ENCODE measurements at regions not wholly inside any gene's neighbourhood (a gene's known extent, or its start where the extent isn't known, plus 50 kb on each side); places are given as distances from the start of the nearest gene placed in this dataset.
A peak's percentile ranks its signal among the peaks of the same experiment; 100 is the strongest.

DNA sequence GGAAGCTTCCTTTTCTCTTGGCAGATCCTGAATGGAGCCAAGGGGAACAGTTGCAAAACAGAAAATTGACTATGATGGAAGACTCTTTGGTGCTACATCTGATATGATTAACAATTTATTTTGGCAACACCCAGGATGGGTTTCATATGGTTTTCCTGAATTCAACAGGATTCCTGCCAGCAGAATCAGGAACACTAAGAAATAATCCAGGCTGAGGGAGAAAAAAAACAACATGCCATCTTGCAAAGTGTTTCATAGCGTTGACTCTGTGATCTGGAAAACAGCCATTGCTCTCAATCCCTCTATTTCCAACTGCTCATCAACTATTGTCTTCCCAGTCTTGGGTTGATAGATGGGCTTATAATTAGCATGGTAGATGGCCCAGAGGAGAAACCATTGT, 303.8 kb upstream of the KLF3 start:
- no peak for DNase-seq (ENCODE audit: low spot score)
- intact Hi-C loops (cut with DNase I), result no loop called here

- no peak for DNase-seq (ENCODE audit: low spot score)
- intact Hi-C loops (cut with DNase I), result no loop called here
These were observed 299.5 kb upstream of the KLF3 start for GRCh38 chr4:38364383-38364963.

DNA sequence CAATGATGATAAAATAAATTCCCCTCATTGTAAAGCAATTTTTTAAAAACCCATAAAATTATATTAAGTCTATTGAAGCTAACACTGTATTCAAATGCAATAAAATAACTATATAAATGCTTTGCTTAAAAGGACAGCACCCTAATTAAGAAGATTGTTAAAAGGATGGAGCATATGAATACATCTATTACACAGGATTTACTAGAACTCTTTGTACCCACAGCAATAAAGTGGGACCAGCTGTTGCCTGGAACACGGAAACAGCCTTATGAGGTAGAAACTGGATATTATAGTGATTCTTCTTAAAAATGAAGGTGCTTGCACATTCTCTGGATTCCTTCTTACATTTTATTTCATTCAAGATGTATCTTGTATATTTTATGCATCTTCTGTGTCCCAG, 298.7 kb upstream of the KLF3 start:
- no peak for DNase-seq (ENCODE audit: low spot score)
- intact Hi-C loops (cut with DNase I), result no loop called here

- intact Hi-C loops (cut with DNase I), result no loop called here
- no peak for DNase-seq (ENCODE audit: low spot score)
These were observed 298.2 kb upstream of the KLF3 start for GRCh38 chr4:38365748-38366310.

DNA sequence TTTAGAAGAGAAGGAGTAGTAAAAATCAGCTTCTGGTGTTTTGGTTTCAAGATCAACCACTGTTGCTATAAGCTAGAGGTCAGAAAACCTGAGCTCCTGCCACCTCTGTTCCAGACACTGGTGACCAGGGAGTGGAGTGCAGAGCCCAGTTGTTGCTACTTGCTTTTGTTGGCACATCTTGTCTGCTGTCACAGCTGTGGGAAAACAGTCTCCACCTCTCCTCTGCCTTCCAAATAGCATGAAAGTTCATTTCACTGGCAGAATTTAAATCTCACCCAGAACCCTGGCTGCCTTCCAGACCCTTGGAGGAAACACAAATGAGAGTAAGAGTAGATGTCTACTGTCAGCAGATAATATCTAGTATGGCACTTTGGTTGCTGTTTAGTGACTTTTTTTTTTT, 297.5 kb upstream of the KLF3 start:
- intact Hi-C loops (cut with DNase I), result no loop called here
- no peak for DNase-seq (ENCODE audit: low spot score)

GRCh38 chr4:38366997-38367396, 297.0 kb upstream of the KLF3 start:
- no peak for DNase-seq (ENCODE audit: low spot score)
- intact Hi-C loops (cut with DNase I), result no loop called here

- intact Hi-C loops (cut with DNase I), result no loop called here
- DNase-seq (ENCODE audit: low spot score), result no peak
These were observed 296.3 kb upstream of the KLF3 start for GRCh38 chr4:38367642-38368174.

DNA sequence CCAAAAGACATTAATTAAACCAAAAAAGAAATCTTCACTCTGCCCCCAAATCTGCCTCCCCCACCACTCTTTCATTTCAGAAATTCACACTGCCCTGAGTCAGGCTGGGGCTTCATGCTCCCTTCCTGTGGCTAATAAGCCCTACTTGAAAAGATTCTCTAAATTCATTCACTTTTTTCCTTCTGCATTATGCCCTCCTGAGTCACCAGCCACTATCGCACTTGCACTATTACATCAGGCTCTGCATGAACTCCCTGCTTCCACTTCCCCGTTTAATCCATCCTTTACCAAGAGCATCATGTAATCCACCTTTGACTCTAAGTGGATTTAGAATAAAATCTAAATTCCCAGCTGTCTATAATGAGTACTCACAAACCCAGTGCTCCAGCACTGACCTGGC, 295.4 kb upstream of the KLF3 start:
- intact Hi-C loops (cut with DNase I), result no loop called here

GRCh38 chr4:38371391-38371851, 292.6 kb upstream of the KLF3 start:
- intact Hi-C loops (cut with DNase I), result no loop called here
- DNase-seq (ENCODE audit: low spot score), result no peak

More for the DNA sequence above, 295.4 kb upstream of the KLF3 start:
- no peak for DNase-seq (ENCODE audit: low spot score)

GRCh38 chr4:38373375-38373774, 290.6 kb upstream of the KLF3 start:
- intact Hi-C loops (cut with DNase I), result no loop called here
- DNase-seq (ENCODE audit: low spot score), result no peak

DNA sequence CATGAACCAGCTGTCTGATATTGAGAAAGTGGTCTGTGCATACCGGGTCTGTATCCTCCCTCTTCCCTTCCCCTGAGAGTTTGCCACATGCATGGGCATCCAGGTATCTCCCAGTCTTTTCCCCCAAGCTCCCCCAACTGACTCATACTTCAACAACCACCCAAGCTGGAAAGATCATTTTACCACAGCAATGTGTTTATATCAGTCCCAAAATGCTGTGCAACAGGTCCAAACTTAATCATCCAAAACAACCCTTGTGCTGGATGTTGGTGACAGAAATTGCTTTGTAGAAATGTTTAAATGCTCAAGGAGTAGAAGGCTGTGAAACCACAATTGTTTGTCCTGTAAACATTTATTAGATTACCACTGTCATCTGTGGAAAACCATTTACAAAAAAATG, 286.8 kb upstream of the KLF3 start:
- no peak for DNase-seq (ENCODE audit: low spot score)
- intact Hi-C loops (cut with DNase I), result no loop called here

GRCh38 chr4:38378478-38378877, 285.5 kb upstream of the KLF3 start:
- intact Hi-C loops (cut with DNase I), result no loop called here

GRCh38 chr4:38381788-38382187, 282.2 kb upstream of the KLF3 start:
- peak; percentile 82 for DNase-seq (ENCODE audit: low spot score)
- intact Hi-C loops (cut with DNase I), result no loop called here

More at GRCh38 chr4:38378478-38378877, 285.5 kb upstream of the KLF3 start:
- DNase-seq (ENCODE audit: low spot score), result no peak

DNA sequence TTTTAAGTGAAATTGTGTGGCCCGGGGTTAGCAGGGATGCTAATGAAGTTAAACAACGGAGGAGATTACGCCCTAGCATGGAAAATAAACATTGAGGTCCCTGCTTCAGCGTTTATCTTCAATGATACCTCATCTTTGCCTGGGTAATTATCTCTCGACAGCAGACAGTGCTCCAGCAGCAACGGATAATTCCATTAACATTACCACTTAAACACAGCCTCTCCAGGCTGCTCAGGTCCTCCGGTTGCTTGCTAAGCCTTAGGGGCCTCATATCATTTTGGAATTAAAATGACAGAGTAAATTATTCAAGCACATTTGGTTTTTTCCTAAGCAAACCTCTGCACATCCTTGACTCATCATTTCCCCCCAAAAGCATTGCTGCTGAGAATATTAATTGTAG, 281.5 kb upstream of the KLF3 start:
- no peak for DNase-seq (ENCODE audit: low spot score)
- intact Hi-C loops (cut with DNase I), result no loop called here

DNA sequence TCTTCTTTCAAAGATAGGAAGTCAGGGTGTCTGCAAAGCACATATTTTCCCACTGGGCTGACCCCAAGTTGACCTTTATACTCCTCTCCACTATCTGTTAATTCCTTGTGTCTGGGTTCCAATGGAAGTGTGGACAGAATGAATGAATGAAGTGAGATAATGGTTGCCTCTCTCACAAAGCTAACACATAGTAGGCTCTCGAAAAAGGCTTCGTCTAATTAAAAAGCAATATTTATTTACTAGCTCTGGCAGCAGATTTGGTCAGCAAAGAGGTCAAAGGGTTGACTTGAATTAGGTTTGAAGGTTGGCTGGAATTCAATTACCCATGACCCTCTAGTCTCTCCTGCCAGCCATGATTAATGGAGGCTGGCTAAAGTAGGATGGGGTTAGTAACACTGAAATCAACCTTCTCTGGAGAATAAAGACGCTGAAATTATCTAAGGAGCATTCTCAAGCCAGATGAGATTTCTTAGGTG, 280.3 kb upstream of the KLF3 start:
- intact Hi-C loops (cut with DNase I), result loop anchor here in 1 of 2 donors (2.0 kb wide), 1 partner anchor 283 kb away; no protein-coding TSS in a partner anchor
- no peak for DNase-seq (ENCODE audit: low spot score)

DNA sequence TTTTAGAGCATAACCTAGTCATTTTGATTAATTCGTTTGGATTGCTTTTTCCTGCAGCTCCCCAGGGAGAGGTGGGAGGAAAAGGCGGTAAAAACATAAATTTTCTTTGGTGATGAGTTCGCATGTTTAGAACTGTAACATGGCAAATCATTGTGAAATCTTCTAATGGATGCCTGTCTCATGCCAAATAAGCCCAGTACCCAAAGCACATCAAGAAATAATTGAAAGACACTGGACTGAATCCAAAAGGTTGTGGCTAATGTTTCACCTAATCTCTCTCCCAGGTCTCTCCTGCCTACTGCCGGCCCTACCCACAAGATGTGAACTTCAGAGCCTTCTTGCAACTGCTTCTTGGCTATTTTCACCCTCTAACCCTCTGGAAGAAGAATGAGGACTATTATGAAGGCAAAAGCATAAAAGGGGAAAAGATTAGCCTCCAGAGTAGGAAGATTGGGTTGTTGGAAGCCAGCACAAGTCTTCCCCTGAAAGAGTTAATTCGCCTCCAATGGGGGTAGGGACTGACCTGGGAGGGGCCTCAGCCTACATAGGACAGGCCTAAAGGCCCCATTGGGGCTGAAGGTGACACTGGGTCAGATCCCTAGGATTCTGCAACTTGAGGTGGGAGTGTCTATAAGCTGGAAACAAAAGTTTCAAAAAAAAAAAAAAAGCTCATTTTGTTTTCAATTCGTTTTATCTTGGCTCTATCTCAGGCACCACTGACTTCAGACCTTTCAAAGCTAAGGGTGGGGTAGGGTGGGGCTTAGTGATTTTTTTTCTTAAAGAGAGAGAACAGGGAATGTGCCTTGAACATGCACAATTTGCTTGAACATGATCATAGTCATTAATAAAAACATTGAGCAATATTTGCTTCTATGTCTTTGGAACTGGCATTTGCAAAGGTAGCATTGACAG, 278.6 kb upstream of the KLF3 start:
- intact Hi-C loops (cut with DNase I), result loop anchor here in 1 of 2 donors (2.0 kb wide), 1 partner anchor 281 kb away; no protein-coding TSS in a partner anchor
- DNase-seq (ENCODE audit: low spot score), result no peak

- DNase-seq (ENCODE audit: low spot score), result no peak
- intact Hi-C loops (cut with DNase I), result no loop called here
These were observed 277.9 kb upstream of the KLF3 start for GRCh38 chr4:38386005-38386551.

DNA sequence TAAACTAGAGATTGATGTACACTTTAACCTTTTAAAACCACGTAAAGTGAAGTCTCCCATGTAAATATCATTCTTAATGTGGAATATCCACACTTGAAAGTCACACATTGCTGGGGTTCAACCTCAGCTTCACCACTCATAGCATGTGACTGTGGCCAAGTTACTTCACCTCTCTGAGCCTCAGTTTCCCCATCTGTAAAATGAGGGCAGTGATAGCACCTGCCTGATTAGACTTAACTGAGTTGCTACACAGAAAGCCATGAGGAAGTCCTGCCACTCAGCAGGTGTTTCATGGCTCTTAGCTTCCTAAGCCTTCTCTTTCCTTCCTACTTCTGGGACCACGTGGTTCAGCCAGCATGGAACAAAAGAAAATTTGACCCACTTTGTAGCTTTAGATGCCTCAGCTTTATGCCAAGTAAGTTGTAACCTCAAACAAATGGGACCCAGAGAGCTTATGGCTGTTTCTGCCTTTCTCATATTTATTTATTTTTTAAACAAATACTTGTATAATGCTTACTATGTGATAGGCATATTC, 277.3 kb upstream of the KLF3 start:
- intact Hi-C loops (cut with DNase I), result no loop called here
- DNase-seq (ENCODE audit: low spot score), result no peak

DNA sequence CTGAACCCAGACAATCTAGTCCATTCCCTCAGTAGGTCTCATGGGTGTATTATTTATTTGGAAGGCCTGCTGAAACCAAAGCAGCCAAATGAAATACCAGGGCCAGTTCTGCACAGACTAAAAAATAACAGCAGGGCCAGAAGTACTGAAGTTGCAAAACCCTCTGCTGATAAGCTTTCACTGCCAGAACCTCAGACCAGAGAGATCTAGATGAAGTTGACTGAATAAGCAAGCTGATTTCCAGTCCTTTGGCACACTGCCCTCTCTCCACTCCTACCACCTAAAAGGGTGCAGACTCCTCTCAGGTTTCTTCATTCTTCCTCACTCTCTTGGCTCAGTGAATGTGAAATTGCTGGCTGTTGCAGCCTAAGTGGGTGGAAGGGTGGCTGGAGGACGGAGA, 276.7 kb upstream of the KLF3 start:
- intact Hi-C loops (cut with DNase I), result no loop called here
- DNase-seq (ENCODE audit: low spot score), result no peak

All from posterior vena cava (tissue), 2 donors.